NCI-H748 treated with DMSO at 0.1 percent for 48 hours (cell line): ENCODE measurements at regions not wholly inside any gene's neighbourhood (a gene's known extent, or its start where the extent isn't known, plus 50 kb on each side); places are given as distances from the start of the nearest gene placed in this dataset.
"Not testable (repeated sequence)": the region's sequence is repeated elsewhere in the genome, so short reads cannot be mapped to it uniquely, and the experiment has no call there.

Experiments used
- DNase-seq: peaks from one replicate; lab custom pipeline; 2025; lab: John Stamatoyannopoulos, UW

- no peak for DNase-seq
Measured at GRCh38 chr6:144776031-144776819, 491.1 kb downstream of the UTRN start.

DNA sequence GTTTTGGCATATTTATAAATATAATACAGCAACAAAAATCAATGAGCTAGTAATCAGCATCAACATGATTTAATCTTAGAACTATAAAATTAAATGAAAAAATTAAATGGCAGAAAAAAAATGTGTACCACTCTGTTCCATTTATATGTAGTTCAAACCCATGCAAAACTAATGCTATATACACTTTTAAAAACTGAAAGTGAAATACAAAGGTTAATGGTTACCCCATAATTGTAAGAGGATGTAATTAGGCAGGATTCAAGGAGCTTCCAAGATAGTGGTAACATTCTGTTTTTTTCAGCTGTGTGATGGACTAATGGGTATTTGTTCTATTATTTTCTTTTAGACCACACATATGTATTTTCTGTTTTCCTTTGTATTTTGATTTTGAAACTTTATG, 492.1 kb downstream of the UTRN start:
- no peak for DNase-seq

GRCh38 chr6:144778056-144778455, 492.9 kb downstream of the UTRN start:
- no peak for DNase-seq

- DNase-seq, result peak; percentile 23
Measured at GRCh38 chr6:144778773-144779492, 493.8 kb downstream of the UTRN start.

DNA sequence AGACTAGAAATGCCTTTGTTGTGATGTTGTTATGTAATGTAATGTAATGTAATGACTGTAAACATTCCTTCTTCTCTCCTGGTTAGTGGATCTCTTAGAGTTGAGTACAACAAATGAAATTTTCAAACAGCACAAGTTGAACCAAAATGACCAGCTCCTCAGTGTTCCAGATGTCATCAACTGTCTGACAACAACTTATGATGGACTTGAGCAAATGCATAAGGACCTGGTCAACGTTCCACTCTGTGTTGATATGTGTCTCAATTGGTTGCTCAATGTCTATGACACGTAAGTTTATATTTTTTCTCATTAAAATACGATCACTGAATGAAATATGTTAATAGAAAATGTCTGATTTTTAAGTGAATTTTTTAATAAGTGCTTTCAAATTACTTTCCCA, 496.7 kb downstream of the UTRN start:
- no peak for DNase-seq

- DNase-seq, result no peak
Measured at GRCh38 chr6:144782634-144783033, 497.5 kb downstream of the UTRN start.

GRCh38 chr6:144785056-144785455, 499.9 kb downstream of the UTRN start:
- no peak for DNase-seq

- no peak for DNase-seq
Measured at GRCh38 chr6:144786825-144787224, 501.7 kb downstream of the UTRN start.

DNA sequence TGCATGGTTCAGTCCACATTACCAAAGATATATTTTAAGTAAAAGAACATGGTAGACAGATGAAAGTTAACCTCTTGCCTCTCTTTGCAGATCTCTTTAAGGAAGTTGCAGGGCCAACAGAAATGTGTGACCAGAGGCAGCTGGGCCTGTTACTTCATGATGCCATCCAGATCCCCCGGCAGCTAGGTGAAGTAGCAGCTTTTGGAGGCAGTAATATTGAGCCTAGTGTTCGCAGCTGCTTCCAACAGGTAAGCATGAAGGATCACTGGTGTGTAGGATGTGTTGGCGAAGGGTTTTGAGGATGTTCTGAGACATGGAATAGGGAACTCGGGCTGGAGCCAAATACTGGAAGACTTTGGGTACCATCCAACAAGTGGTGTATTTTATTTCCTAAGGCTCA, 508.6 kb downstream of the UTRN start:
- DNase-seq, result no peak

DNA sequence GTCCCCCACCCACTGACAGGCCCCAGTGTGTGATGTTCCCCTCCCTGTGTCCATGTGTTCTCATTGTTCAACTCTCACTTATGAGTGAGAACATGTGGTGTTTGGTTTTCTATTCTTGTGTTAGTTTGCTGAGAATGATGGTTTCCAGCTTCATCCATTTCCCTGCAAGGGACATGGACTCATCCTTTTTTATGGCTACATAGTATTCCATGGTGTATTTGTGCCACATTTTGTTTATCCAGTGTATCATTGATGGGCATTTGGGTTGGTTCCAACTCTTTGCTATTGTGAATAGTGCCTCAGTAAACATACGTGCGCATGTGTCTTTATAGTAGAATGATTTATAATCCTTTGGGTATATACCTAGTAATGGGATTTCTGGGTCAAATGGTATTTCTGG, 509.9 kb downstream of the UTRN start:
- DNase-seq, result not testable (repeated sequence)

- DNase-seq, result no peak
Measured at GRCh38 chr6:144796070-144796469, 510.9 kb downstream of the UTRN start.

DNA sequence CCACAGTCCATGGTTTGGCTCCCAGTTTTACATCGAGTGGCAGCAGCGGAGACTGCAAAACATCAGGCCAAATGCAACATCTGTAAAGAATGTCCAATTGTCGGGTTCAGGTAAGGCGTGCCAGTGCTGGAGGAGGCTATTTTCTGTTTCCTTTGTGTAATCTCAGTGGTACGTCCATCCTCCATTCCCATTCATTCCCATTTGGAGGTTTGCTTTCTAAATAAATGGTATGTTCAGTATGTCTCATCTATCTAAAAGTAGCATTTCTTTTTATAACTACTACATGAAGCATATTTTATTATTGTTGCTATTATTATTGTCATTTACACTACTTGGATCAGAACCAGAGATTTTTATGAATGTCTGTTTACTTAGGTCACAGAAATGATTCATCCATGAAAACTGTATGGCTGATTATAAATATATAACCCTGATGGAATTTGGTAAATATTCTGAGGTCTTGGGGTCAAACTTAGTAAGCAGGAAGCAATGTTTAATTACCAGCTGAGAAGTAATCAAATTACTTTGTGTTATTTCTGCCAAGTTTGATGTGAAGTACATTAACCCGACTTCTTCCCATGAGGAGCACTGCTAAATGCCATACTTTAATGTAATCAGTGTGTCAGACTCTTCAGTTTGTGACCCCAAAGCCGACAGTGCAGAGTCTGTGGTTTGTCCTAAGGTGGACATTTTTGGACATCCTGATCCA, 512.9 kb downstream of the UTRN start:
- no peak for DNase-seq

GRCh38 chr6:144804246-144804790, 519.2 kb downstream of the UTRN start:
- no peak for DNase-seq

- DNase-seq, result no peak
Measured at GRCh38 chr6:144805049-144805448, 519.9 kb downstream of the UTRN start.

- no peak for DNase-seq
Measured at GRCh38 chr6:144806222-144806621, 521.1 kb downstream of the UTRN start.

- DNase-seq, result no peak
Measured at GRCh38 chr6:144809120-144809519, 524.0 kb downstream of the UTRN start.

DNA sequence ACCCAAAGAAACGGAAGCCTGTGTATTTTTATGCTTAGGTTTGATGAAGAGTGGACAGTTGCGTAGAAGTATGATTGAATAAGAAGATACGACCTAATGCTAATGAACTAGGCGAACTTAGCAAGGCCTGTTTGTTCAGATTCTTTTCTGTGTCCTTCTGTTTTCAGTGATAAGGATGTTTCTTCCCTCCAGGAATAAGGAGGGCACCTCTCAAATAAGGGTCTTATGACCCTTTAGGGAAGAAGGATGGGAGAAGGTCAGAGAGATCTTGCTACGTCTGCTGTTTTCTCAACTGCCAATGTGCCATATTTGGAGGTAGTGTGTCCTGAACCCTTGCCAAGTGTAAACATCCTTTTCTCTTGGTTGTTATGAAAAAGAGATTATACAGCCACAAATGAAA, 524.8 kb downstream of the UTRN start:
- DNase-seq, result no peak

DNA sequence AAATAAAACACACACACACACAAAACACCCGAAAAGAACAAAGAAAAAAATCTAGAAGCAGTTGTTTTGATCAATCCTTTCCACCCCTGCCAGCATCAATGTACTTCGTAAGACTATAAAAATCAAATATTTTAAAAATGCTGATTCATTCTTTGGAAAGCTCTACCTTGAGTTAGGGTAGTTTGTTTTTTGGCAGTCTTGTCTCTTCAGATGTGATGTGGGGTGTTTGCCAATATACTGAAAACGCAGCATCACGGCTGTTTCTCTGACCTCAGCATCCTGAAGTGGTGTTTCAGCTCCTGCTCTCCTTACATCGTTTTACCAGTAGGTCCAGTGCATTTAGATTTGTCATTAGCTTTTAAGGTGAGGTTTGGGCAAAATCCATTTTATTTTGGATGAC, 526.0 kb downstream of the UTRN start:
- no peak for DNase-seq

- no peak for DNase-seq
Measured at GRCh38 chr6:144816936-144817335, 531.8 kb downstream of the UTRN start.

DNA sequence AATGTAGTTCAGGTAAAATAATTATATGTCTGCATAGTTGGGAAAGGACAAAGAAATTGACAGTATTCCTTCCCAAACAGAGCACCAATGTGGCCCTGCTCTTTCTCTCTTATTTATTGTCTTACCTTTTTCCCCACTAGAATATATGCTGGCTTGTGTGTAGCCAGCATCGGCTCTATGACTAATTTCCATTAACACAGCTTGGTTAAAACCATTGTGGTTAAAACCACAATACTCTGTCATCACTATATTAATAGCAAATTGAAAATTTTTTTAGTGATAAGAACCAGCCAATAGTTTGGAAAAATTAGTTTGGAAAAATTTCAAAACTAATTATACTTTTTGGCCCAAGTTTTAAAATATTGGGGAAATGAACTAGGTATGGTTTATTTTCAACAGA, 535.1 kb downstream of the UTRN start:
- no peak for DNase-seq

DNA sequence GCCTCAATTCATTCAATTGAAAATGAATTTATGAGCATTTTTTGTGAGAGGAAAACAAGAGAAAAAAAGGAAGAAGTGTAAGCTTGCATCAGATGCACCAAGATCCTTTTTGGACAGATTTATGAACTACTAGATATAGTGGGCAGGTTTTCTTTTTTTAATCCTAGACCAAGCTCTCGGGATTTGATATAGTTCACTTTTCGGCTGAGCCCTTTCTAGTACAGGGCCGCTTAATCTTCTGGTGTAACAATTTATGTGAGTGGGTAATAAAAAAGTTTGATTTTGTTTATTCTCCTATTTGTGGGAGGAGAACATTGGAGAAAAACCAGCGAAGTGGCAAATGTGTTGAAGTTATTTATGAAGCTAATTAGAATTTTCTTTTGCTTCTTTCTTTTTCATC, 538.0 kb downstream of the UTRN start:
- DNase-seq, result no peak

DNA sequence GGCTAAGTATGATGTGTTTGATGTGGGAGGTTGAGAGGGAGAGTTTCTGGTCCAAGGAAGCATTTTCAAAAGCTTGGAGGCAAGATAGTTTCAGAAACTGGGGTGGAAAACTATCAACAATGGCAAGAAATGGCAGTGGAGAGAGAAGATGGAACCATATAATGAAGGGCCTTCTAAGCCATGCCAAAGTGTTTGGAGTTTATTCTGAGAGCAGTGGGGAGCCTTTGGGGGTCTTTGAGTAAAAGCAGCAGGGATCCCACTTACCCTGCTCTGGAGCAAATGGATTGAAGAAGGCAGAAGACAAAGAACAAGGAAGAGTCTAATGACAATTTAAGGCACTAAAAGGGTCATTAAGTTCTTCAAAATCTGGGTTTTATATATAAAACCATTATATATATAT, 538.9 kb downstream of the UTRN start:
- no peak for DNase-seq
